Keratinocyte (primary cell): ENCODE measurements at regions not wholly inside any gene's neighbourhood (a gene's known extent, or its start where the extent isn't known, plus 50 kb on each side); places are given as distances from the start of the nearest gene placed in this dataset.

Experiments
- DNase-seq: peaks from one replicate; pipeline ENCODE4 v3.0.0-alpha.2; 2011; ENCODE audit warnings: low read depth, missing footprints, low spot score
- FAIRE-seq: peaks from 2 replicates; lab custom pipeline; 2011; peaks lifted over from hg19 to GRCh38; lab: Jason Lieb, UNC
- H2AFZ ChIP-seq: 2 replicates; pipeline ENCODE4 v1.6.0; 2012; ENCODE audit warnings: low read length, control low read depth, inconsistent platforms; ENCODE audit not compliant: control insufficient read depth
- H3K27ac ChIP-seq: 2 replicates; pipeline ENCODE4 v1.5.1; 2011; ENCODE audit warnings: low read length; ENCODE audit not compliant: control insufficient read depth, insufficient read depth
- H3K27me3 ChIP-seq: 3 replicates; pipeline ENCODE4 v1.6.0; 2011; ENCODE audit warnings: low read length; ENCODE audit not compliant: control insufficient read depth, insufficient read depth; ENCODE audit errors: extremely low read depth
- H3K36me3 ChIP-seq, 2 experiments: 2 replicates in 1 of 2; 3 replicates in 1 of 2; pipeline ENCODE4 v1.5.1; 2011; ENCODE audit warnings: low read length in 2 of 2, mild to moderate bottlenecking in 1 of 2; ENCODE audit not compliant: control insufficient read depth in 2 of 2, insufficient read depth in 2 of 2; ENCODE audit errors: extremely low read depth in 1 of 2
- H3K4me1 ChIP-seq: 3 replicates; pipeline ENCODE4 v1.5.1; 2011; ENCODE audit warnings: low read length; ENCODE audit not compliant: control insufficient read depth, insufficient read depth; ENCODE audit errors: extremely low read depth
- H3K4me2 ChIP-seq: 3 replicates; pipeline ENCODE4 v1.6.0; 2011; ENCODE audit warnings: low read depth, low read length; ENCODE audit not compliant: control insufficient read depth, insufficient read depth; ENCODE audit errors: extremely low read depth
- H3K4me3 ChIP-seq, 3 experiments: fragments of 200-600 bp in 1 of 3; sonication (generic) in 1 of 3; 2 replicates in 2 of 3; 3 replicates in 1 of 3; pipeline ENCODE4 v1.5.1; 2011 to 2016; ENCODE audit warnings: low read length in 3 of 3, mild to moderate bottlenecking in 3 of 3, control low read depth in 2 of 3, inconsistent platforms in 1 of 3, low read depth in 1 of 3, mixed read lengths in 1 of 3, mixed run types in 1 of 3, moderate library complexity in 1 of 3; ENCODE audit not compliant: control insufficient read depth in 2 of 3, insufficient read depth in 2 of 3; ENCODE audit errors: extremely low read depth in 1 of 3
- H3K79me2 ChIP-seq: 2 replicates; pipeline ENCODE4 v1.6.0; 2012; ENCODE audit warnings: low read length; ENCODE audit not compliant: control insufficient read depth, insufficient read depth
- H3K9ac ChIP-seq: 3 replicates; pipeline ENCODE4 v1.6.0; 2011; ENCODE audit warnings: low read length; ENCODE audit not compliant: control insufficient read depth, insufficient read depth; ENCODE audit errors: extremely low read depth
- H3K9me1 ChIP-seq: 3 replicates; pipeline ENCODE4 v1.6.0; 2011; ENCODE audit warnings: low read length; ENCODE audit not compliant: control insufficient read depth, insufficient read depth; ENCODE audit errors: extremely low read depth
- H3K9me3 ChIP-seq: 2 replicates; pipeline ENCODE4 v1.5.1; 2012; ENCODE audit warnings: low read depth, low read length; ENCODE audit not compliant: control insufficient read depth
- H4K20me1 ChIP-seq: 3 replicates; pipeline ENCODE4 v1.6.0; 2011; ENCODE audit warnings: low read length; ENCODE audit not compliant: control insufficient read depth, insufficient read depth; ENCODE audit errors: extremely low read depth
- EZH2 ChIP-seq: IDR thresholded peaks from one replicate; pipeline ENCODE4 v1.6.1; 2012; ENCODE audit warnings: inconsistent platforms, mild to moderate bottlenecking, low read length, moderate library complexity
- dilution Hi-C: fragments of 300-500 bp; cut with MboI; formaldehyde crosslinking; loops from one replicate; pipeline ENCODE4 v1.7.0; 2020; ENCODE audit warnings: low sequenced_read_pairs; ENCODE audit not compliant: extremely low pct_ligation_motif_present
- TF ChIP-seq, protein P1 (sequence below), 3 experiments: IDR thresholded peaks in 1 of 3; conservative IDR thresholded peaks in 1 of 3; optimal IDR thresholded peaks in 1 of 3; 2 replicates in 2 of 3; 3 replicates in 1 of 3; pipeline versions ENCODE3 to v1.5.1; 2011; ENCODE audit warnings: low read length in 3 of 3, mild to moderate bottlenecking in 3 of 3, moderate library complexity in 2 of 3, control low read depth in 1 of 3, inconsistent platforms in 1 of 3; ENCODE audit not compliant: insufficient read depth in 2 of 3; ENCODE audit errors: extremely low read depth in 1 of 3

DNA sequence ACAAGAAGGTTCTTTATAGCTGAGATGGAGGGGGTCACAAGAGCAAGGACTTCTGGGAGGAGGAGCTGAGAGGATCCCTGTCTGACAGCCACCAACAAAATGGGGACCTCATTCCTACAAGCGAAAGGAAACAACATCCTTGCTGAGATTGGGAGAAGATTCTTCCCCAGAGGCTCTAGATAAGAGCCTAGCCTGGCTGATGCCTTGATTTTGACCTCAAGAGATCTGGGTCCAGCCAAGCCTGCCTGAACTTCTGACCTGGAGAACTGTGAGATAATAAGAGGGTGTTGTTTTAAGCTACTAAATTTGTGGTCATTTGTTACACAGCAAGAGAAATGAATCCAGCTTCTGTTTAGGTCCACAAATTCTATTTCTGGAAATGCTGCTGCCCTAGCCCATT lies 75.4 kb upstream of the SLC4A11 start:
- no peaks in the 10 kb centered on the region for H3K79me2 ChIP-seq
- H3K4me3 ChIP-seq = no peak overlapping the region
- no peak overlapping the region for H3K9ac ChIP-seq
- no peak overlapping the region for H2AFZ ChIP-seq
- H4K20me1 ChIP-seq = no peaks in the 10 kb centered on the region
- H3K9me1 ChIP-seq = no peaks in the 10 kb centered on the region
- H3K27me3 ChIP-seq = no peaks in the 10 kb centered on the region
- no peaks in the 10 kb centered on the region for H3K9me3 ChIP-seq
- dilution Hi-C loops = no loop called here
- peaks cover 45% of the 10 kb centered on the region for H3K4me1 ChIP-seq
- no peak overlapping the region for H3K27ac ChIP-seq
- DNase-seq = no peak
- no peak for FAIRE-seq
- no peak overlapping the region for H3K4me2 ChIP-seq
- peaks cover 9 to 17% of the 10 kb centered on the region in 2 experiments for H3K36me3 ChIP-seq
- TF ChIP-seq, protein P1, sequence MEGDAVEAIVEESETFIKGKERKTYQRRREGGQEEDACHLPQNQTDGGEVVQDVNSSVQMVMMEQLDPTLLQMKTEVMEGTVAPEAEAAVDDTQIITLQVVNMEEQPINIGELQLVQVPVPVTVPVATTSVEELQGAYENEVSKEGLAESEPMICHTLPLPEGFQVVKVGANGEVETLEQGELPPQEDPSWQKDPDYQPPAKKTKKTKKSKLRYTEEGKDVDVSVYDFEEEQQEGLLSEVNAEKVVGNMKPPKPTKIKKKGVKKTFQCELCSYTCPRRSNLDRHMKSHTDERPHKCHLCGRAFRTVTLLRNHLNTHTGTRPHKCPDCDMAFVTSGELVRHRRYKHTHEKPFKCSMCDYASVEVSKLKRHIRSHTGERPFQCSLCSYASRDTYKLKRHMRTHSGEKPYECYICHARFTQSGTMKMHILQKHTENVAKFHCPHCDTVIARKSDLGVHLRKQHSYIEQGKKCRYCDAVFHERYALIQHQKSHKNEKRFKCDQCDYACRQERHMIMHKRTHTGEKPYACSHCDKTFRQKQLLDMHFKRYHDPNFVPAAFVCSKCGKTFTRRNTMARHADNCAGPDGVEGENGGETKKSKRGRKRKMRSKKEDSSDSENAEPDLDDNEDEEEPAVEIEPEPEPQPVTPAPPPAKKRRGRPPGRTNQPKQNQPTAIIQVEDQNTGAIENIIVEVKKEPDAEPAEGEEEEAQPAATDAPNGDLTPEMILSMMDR (optimal IDR thresholded peaks at IDR 0.05 in 1 of 3, IDR thresholded peaks at IDR 0.05 in 1 of 3, conservative IDR thresholded peaks at IDR 0.05 in 1 of 3; ENCODE audit: extremely low read depth in 1 of 3, insufficient read depth in 2 of 3, low read length in 3 of 3) = no peak
- no peak for TF ChIP-seq EZH2

DNA sequence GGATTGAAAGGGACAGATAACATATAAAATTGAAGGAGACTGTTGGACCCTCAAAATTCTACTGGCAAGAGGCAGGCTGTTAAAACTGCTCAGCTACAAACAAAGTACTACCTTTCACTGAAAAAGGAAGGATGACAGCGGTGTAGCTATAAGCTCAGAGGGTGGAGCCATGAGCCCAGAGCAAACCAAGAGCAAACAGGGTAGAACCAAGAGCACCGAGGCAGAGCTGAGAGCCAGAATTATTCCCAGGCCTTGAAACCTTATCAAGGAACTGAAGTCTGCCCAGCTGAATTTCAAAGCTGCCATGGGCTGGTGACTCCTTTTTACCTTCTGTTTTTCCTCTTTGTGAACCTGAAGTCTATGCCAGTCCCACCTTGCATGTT lies 74.7 kb upstream of the SLC4A11 start:
- dilution Hi-C loops = no loop called here

More for the DNA sequence above, 74.7 kb upstream of the SLC4A11 start:
- Histone ChIP-seq H3K27me3 (no peaks in the 10 kb centered on the region), H3K9ac (no peak overlapping the region), H3K9me1 (no peaks in the 10 kb centered on the region), H3K4me3 (no peak overlapping the region), H4K20me1 (no peaks in the 10 kb centered on the region), H3K27ac (no peak overlapping the region), H2AFZ (no peak overlapping the region), H3K36me3 (peaks cover 10 to 21% of the 10 kb centered on the region in 2 experiments), H3K9me3 (no peaks in the 10 kb centered on the region), H3K4me2 (no peak overlapping the region), H3K79me2 (no peaks in the 10 kb centered on the region), H3K4me1 (peaks cover 45% of the 10 kb centered on the region)
- no peak for DNase-seq
- peak; percentile 23 for FAIRE-seq
- TF ChIP-seq, protein P1 (optimal IDR thresholded peaks at IDR 0.05 in 1 of 3, IDR thresholded peaks at IDR 0.05 in 1 of 3, conservative IDR thresholded peaks at IDR 0.05 in 1 of 3; ENCODE audit: extremely low read depth in 1 of 3, insufficient read depth in 2 of 3, low read length in 3 of 3) = peak in 1 of 3 experiments; percentile 24
- TF ChIP-seq EZH2 = no peak
